GM23338 (cell line): ENCODE measurements at regions not wholly inside any gene's neighbourhood (a gene's known extent, or its start where the extent isn't known, plus 50 kb on each side); places are given as distances from the start of the nearest gene placed in this dataset.

Source experiments
- ATAC-seq: fragments of 200-7000 bp; cut with Tn5 transposase; 3 replicates; pipeline ENCODE4 v1.9.1; 2020
- DNase-seq: peaks from one replicate; pipeline ENCODE4 v3.0.0-alpha.2; 2015; ENCODE audit warnings: low spot score
- H2AFZ ChIP-seq: fragments of 200-600 bp; sonication (generic); 2 replicates; pipeline ENCODE4 v1.8.0; 2016; ENCODE audit warnings: antibody characterized with exemption, mild to moderate bottlenecking, moderate library complexity
- H3F3A ChIP-seq: fragments of 200-600 bp; sonication (generic); replicated peaks from 2 replicates; pipeline ENCODE4 v1.8.0; 2017; ENCODE audit warnings: antibody characterized with exemption, mixed run types, low read depth
- H3K27ac ChIP-seq: fragments of 200-600 bp; sonication (generic); 2 replicates; pipeline ENCODE4 v1.6.1; 2016; ENCODE audit warnings: low read depth
- H3K27me3 ChIP-seq: fragments of 200-600 bp; sonication (generic); 2 replicates; pipeline ENCODE4 v1.8.0; 2016; ENCODE audit warnings: mild to moderate bottlenecking, mixed run types, moderate library complexity; ENCODE audit not compliant: insufficient read depth
- H3K36me3 ChIP-seq: fragments of 200-600 bp; sonication (generic); 2 replicates; pipeline ENCODE4 v1.8.0; 2016; ENCODE audit warnings: mild to moderate bottlenecking; ENCODE audit not compliant: insufficient read depth
- H3K4me1 ChIP-seq: fragments of 200-600 bp; sonication (generic); 2 replicates; pipeline ENCODE4 v1.8.0; 2016; ENCODE audit warnings: mild to moderate bottlenecking, moderate library complexity; ENCODE audit not compliant: insufficient read depth
- H3K4me2 ChIP-seq: fragments of 200-600 bp; sonication (generic); 2 replicates; pipeline ENCODE4 v1.7.1; 2017; ENCODE audit warnings: mixed run types
- H3K4me3 ChIP-seq: fragments of 200-600 bp; sonication (generic); 2 replicates; pipeline ENCODE4 v1.6.1; 2016; ENCODE audit warnings: mixed run types
- H3K79me2 ChIP-seq: fragments of 200-600 bp; sonication (generic); replicated peaks from 2 replicates; pipeline ENCODE4 v1.8.0; 2017; ENCODE audit warnings: mild to moderate bottlenecking; ENCODE audit not compliant: insufficient read depth
- H3K9me2 ChIP-seq: fragments of 200-600 bp; sonication (generic); 2 replicates; pipeline ENCODE4 v1.8.0; 2017; ENCODE audit not compliant: insufficient read depth
- H4K20me1 ChIP-seq: fragments of 200-600 bp; sonication (generic); replicated peaks from 2 replicates; pipeline ENCODE4 v1.8.0; 2017; ENCODE audit warnings: mild to moderate bottlenecking; ENCODE audit not compliant: insufficient read depth
- H3K27ac Mint-ChIP-seq: 2 replicates; pipeline ENCODE4 v1.8.0; 2020; ENCODE audit warnings: inconsistent platforms, mild to moderate bottlenecking, moderate library complexity, mixed read lengths
- H3K27me3 Mint-ChIP-seq: 3 replicates; pipeline ENCODE4 v1.8.0; 2022; ENCODE audit warnings: low read depth, mild to moderate bottlenecking, moderate library complexity, mixed read lengths, inconsistent platforms; ENCODE audit not compliant: insufficient read depth, poor library complexity
- H3K36me3 Mint-ChIP-seq: 3 replicates; pipeline ENCODE4 v1.8.0; 2021; ENCODE audit warnings: low read depth, mild to moderate bottlenecking, inconsistent platforms, moderate library complexity, mixed read lengths
- H3K4me1 Mint-ChIP-seq: 3 replicates; pipeline ENCODE4 v1.8.0; 2020; ENCODE audit warnings: mild to moderate bottlenecking, inconsistent platforms, mixed read lengths
- H3K4me3 Mint-ChIP-seq: 3 replicates; pipeline ENCODE4 v1.8.0; 2021; ENCODE audit warnings: moderate library complexity, mild to moderate bottlenecking, inconsistent platforms, mixed read lengths
- H3K9me3 Mint-ChIP-seq: 3 replicates; pipeline ENCODE4 v1.8.0; 2020; ENCODE audit warnings: moderate library complexity, mild to moderate bottlenecking, inconsistent platforms, mixed read lengths
- CREB1 ChIP-seq: fragments of 250-450 bp; sonication (Bioruptor Pico); IDR thresholded peaks from 2 replicates; pipeline ENCODE4 v1.5.0; 2020; ENCODE audit warnings: low read depth, mild to moderate bottlenecking, moderate library complexity
- CTCF ChIP-seq, 2 experiments: fragments of 200-600 bp in 1 of 2; sonication (generic) in 1 of 2; conservative IDR thresholded peaks; 2 replicates each; pipeline versions ENCODE4 v1.5.1 to v1.6.1; 2016 to 2017; ENCODE audit warnings: antibody characterized with exemption in 2 of 2, low read depth in 2 of 2, mild to moderate bottlenecking in 2 of 2, moderate library complexity in 1 of 2
- EZH2phosphoT487 ChIP-seq: fragments of 200-600 bp; sonication (generic); IDR thresholded peaks from one replicate; pipeline ENCODE4 v1.8.1; 2018; ENCODE audit warnings: antibody characterized with exemption; ENCODE audit not compliant: unreplicated experiment
- JUNB ChIP-seq: IDR thresholded peaks from one replicate; pipeline ENCODE4 v1.6.1; 2016; ENCODE audit warnings: antibody characterized with exemption; ENCODE audit not compliant: unreplicated experiment
- NANOG ChIP-seq: IDR thresholded peaks from 2 replicates; pipeline ENCODE4 v1.6.1; 2016; ENCODE audit warnings: antibody characterized with exemption, borderline replicate concordance
- POLR2AphosphoS5 ChIP-seq: IDR thresholded peaks from 2 replicates; pipeline ENCODE4 v1.6.1; 2016; ENCODE audit warnings: antibody characterized with exemption, low read depth
- REST ChIP-seq: IDR thresholded peaks from one replicate; pipeline ENCODE4 v1.6.1; 2018; ENCODE audit warnings: antibody characterized with exemption; ENCODE audit not compliant: unreplicated experiment
- STAT1 ChIP-seq: IDR thresholded peaks from one replicate; pipeline ENCODE4 v1.6.1; 2016; ENCODE audit warnings: antibody characterized with exemption; ENCODE audit not compliant: unreplicated experiment
- ZNF114 ChIP-seq: fragments of 250-450 bp; sonication (Bioruptor Pico); IDR thresholded peaks from 2 replicates; pipeline ENCODE4 v1.5.0; 2020; ENCODE audit warnings: mild to moderate bottlenecking, moderate library complexity
- ZNF331 ChIP-seq: fragments of 250-450 bp; sonication (Bioruptor Pico); IDR thresholded peaks from 2 replicates; pipeline ENCODE4 v1.5.0; 2020; ENCODE audit warnings: low read depth, mild to moderate bottlenecking, moderate library complexity
- TF ChIP-seq, protein P1 (sequence below): IDR thresholded peaks from 2 replicates; pipeline ENCODE4 v1.6.1; 2016; ENCODE audit warnings: antibody characterized with exemption
- TF ChIP-seq, protein P2 (sequence below): fragments of 250-450 bp; sonication (Bioruptor Pico); IDR thresholded peaks from 2 replicates; pipeline ENCODE4 v1.5.0; 2020; ENCODE audit warnings: mild to moderate bottlenecking, moderate library complexity

DNA sequence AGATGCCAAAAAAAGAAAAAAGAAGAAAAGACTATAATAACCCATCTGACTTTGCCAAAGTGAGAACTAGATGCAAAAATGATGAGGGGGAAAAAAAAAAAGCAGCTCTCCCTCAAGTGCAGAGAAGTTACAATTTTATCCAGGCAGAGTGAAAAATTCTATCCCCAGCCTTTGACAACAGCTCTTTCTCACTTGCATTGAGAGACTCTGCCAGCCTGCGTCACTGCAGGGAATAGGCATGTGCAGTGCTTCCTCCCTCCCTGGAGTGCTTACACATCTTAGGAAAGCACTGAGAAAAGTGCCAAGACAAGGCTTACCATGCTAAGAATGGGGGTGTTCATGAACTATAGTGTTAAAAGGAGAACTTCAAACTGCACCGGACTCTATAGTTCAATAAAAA lies 418.6 kb upstream of the TYRP1 start:
- ATAC-seq (peak; percentile 32; the same call in 1 of the 3 replicates), DNase-seq (no peak)
- H3K36me3 ChIP-seq, result no peaks in the 10 kb centered on the region
- no peak overlapping the region for H3K4me2 ChIP-seq
- H3K27me3 ChIP-seq, result no peaks in the 10 kb centered on the region
- peaks cover 13% of the 10 kb centered on the region; the same call in 2 of the 3 replicates for H3K4me1 Mint-ChIP-seq
- H3K9me2 ChIP-seq, result no peaks in the 10 kb centered on the region; the same call in 1 of the 2 replicates
- no peaks in the 10 kb centered on the region for H4K20me1 ChIP-seq
- no peak overlapping the region; the same call in 1 of the 2 replicates for H2AFZ ChIP-seq
- no peaks in the 10 kb centered on the region for H3K9me3 Mint-ChIP-seq
- no peak overlapping the region for H3K27ac Mint-ChIP-seq
- no peak overlapping the region for H3K27ac ChIP-seq
- H3K36me3 Mint-ChIP-seq, result no peaks in the 10 kb centered on the region
- no peak overlapping the region for H3K4me3 ChIP-seq
- H3K4me3 Mint-ChIP-seq, result no peak overlapping the region
- TF ChIP-seq ZNF331 (CRISPR knock-in tag) (no peak), CTCF (conservative IDR thresholded peaks at IDR 0.05; ENCODE audit: low read depth in 2 of 2) (no peak), JUNB (no peak), CREB1 (CRISPR knock-in tag) (no peak), STAT1 (no peak), ZNF114 (CRISPR knock-in tag) (no peak), REST (no peak), NANOG (no peak), EZH2phosphoT487 (no peak), POLR2AphosphoS5 (no peak)
- TF ChIP-seq, protein P1, sequence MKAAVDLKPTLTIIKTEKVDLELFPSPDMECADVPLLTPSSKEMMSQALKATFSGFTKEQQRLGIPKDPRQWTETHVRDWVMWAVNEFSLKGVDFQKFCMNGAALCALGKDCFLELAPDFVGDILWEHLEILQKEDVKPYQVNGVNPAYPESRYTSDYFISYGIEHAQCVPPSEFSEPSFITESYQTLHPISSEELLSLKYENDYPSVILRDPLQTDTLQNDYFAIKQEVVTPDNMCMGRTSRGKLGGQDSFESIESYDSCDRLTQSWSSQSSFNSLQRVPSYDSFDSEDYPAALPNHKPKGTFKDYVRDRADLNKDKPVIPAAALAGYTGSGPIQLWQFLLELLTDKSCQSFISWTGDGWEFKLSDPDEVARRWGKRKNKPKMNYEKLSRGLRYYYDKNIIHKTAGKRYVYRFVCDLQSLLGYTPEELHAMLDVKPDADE, result no peak
- TF ChIP-seq, protein P2, sequence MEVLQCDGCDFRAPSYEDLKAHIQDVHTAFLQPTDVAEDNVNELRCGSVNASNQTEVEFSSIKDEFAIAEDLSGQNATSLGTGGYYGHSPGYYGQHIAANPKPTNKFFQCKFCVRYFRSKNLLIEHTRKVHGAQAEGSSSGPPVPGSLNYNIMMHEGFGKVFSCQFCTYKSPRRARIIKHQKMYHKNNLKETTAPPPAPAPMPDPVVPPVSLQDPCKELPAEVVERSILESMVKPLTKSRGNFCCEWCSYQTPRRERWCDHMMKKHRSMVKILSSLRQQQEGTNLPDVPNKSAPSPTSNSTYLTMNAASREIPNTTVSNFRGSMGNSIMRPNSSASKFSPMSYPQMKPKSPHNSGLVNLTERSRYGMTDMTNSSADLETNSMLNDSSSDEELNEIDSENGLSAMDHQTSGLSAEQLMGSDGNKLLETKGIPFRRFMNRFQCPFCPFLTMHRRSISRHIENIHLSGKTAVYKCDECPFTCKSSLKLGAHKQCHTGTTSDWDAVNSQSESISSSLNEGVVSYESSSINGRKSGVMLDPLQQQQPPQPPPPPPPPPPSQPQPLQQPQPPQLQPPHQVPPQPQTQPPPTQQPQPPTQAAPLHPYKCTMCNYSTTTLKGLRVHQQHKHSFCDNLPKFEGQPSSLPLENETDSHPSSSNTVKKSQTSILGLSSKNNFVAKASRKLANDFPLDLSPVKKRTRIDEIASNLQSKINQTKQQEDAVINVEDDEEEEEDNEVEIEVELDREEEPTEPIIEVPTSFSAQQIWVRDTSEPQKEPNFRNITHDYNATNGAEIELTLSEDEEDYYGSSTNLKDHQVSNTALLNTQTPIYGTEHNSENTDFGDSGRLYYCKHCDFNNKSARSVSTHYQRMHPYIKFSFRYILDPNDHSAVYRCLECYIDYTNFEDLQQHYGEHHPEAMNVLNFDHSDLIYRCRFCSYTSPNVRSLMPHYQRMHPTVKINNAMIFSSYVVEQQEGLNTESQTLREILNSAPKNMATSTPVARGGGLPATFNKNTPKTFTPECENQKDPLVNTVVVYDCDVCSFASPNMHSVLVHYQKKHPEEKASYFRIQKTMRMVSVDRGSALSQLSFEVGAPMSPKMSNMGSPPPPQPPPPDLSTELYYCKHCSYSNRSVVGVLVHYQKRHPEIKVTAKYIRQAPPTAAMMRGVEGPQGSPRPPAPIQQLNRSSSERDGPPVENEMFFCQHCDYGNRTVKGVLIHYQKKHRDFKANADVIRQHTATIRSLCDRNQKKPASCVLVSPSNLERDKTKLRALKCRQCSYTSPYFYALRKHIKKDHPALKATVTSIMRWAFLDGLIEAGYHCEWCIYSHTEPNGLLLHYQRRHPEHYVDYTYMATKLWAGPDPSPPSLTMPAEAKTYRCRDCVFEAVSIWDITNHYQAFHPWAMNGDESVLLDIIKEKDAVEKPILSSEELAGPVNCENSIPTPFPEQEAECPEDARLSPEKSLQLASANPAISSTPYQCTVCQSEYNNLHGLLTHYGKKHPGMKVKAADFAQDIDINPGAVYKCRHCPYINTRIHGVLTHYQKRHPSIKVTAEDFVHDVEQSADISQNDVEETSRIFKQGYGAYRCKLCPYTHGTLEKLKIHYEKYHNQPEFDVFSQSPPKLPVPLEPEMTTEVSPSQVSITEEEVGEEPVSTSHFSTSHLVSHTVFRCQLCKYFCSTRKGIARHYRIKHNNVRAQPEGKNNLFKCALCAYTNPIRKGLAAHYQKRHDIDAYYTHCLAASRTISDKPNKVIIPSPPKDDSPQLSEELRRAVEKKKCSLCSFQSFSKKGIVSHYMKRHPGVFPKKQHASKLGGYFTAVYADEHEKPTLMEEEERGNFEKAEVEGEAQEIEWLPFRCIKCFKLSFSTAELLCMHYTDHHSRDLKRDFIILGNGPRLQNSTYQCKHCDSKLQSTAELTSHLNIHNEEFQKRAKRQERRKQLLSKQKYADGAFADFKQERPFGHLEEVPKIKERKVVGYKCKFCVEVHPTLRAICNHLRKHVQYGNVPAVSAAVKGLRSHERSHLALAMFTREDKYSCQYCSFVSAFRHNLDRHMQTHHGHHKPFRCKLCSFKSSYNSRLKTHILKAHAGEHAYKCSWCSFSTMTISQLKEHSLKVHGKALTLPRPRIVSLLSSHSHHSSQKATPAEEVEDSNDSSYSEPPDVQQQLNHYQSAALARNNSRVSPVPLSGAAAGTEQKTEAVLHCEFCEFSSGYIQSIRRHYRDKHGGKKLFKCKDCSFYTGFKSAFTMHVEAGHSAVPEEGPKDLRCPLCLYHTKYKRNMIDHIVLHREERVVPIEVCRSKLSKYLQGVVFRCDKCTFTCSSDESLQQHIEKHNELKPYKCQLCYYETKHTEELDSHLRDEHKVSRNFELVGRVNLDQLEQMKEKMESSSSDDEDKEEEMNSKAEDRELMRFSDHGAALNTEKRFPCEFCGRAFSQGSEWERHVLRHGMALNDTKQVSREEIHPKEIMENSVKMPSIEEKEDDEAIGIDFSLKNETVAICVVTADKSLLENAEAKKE (CRISPR knock-in tag), result no peak
- H3F3A ChIP-seq, result no peaks in the 10 kb centered on the region
- H3K79me2 ChIP-seq, result no peaks in the 10 kb centered on the region
- H3K27me3 Mint-ChIP-seq, result peaks cover 2% of the 10 kb centered on the region
- no peaks in the 10 kb centered on the region; the same call in 1 of the 2 replicates for H3K4me1 ChIP-seq
